ENCODE measurements at regions not wholly inside any gene's neighbourhood (a gene's known extent, or its start where the extent isn't known, plus 50 kb on each side); places are given as distances from the start of the nearest gene placed in this dataset.

GRCh38 chr20:61121661-61122060 is 130.4 kb upstream of the CDH4 start:
- Mint-ChIP-seq H3K36me3 (ENCODE audit: unreplicated experiment) (no peaks in the 10 kb centered on the region), H3K27ac (ENCODE audit: unreplicated experiment) (no peak overlapping the region), H3K4me3 (ENCODE audit: unreplicated experiment) (no peak overlapping the region), H3K27me3 (ENCODE audit: unreplicated experiment) (peaks cover 2% of the 10 kb centered on the region), H3K4me1 (ENCODE audit: low read depth, unreplicated experiment) (peaks cover 7% of the 10 kb centered on the region), H3K9me3 (ENCODE audit: unreplicated experiment) (no peaks in the 10 kb centered on the region)
- DNase-seq, result no peak
- no peak for TF ChIP-seq CTCF (IDR thresholded peaks at IDR 0.05; ENCODE audit: partially characterized antibody, unreplicated experiment)

- H3K27me3 Mint-ChIP-seq (ENCODE audit: unreplicated experiment), result peaks cover 2% of the 10 kb centered on the region
- H3K4me3 Mint-ChIP-seq (ENCODE audit: unreplicated experiment), result no peak overlapping the region
- H3K4me1 Mint-ChIP-seq (ENCODE audit: low read depth, unreplicated experiment), result peaks cover 7% of the 10 kb centered on the region
- TF ChIP-seq CTCF (IDR thresholded peaks at IDR 0.05; ENCODE audit: partially characterized antibody, unreplicated experiment), result no peak
- no peak overlapping the region for H3K27ac Mint-ChIP-seq (ENCODE audit: unreplicated experiment)
- no peak for DNase-seq
- no peaks in the 10 kb centered on the region for H3K36me3 Mint-ChIP-seq (ENCODE audit: unreplicated experiment)
- H3K9me3 Mint-ChIP-seq (ENCODE audit: unreplicated experiment), result no peaks in the 10 kb centered on the region
Measured at GRCh38 chr20:61123286-61123685, 128.8 kb upstream of the CDH4 start.

- no peak for TF ChIP-seq CTCF (IDR thresholded peaks at IDR 0.05; ENCODE audit: partially characterized antibody, unreplicated experiment)
- Mint-ChIP-seq H3K4me3 (ENCODE audit: unreplicated experiment) (no peak overlapping the region), H3K4me1 (ENCODE audit: low read depth, unreplicated experiment) (peaks cover 7% of the 10 kb centered on the region), H3K27ac (ENCODE audit: unreplicated experiment) (no peak overlapping the region), H3K9me3 (ENCODE audit: unreplicated experiment) (no peaks in the 10 kb centered on the region), H3K27me3 (ENCODE audit: unreplicated experiment) (peaks cover 2% of the 10 kb centered on the region), H3K36me3 (ENCODE audit: unreplicated experiment) (no peaks in the 10 kb centered on the region)
- no peak for DNase-seq
Measured at GRCh38 chr20:61123751-61124368, 128.2 kb upstream of the CDH4 start.

GRCh38 chr20:61125076-61125475 is 127.0 kb upstream of the CDH4 start:
- Mint-ChIP-seq H3K36me3 (ENCODE audit: unreplicated experiment) (no peaks in the 10 kb centered on the region), H3K27me3 (ENCODE audit: unreplicated experiment) (peaks cover 2% of the 10 kb centered on the region), H3K27ac (ENCODE audit: unreplicated experiment) (no peak overlapping the region), H3K4me3 (ENCODE audit: unreplicated experiment) (no peak overlapping the region), H3K4me1 (ENCODE audit: low read depth, unreplicated experiment) (peaks cover 7% of the 10 kb centered on the region), H3K9me3 (ENCODE audit: unreplicated experiment) (no peaks in the 10 kb centered on the region)
- TF ChIP-seq CTCF (IDR thresholded peaks at IDR 0.05; ENCODE audit: partially characterized antibody, unreplicated experiment), result no peak
- DNase-seq, result no peak

GRCh38 chr20:61125546-61126180 is 126.4 kb upstream of the CDH4 start:
- Mint-ChIP-seq H3K36me3 (ENCODE audit: unreplicated experiment) (no peaks in the 10 kb centered on the region), H3K27me3 (ENCODE audit: unreplicated experiment) (peaks cover 2% of the 10 kb centered on the region), H3K9me3 (ENCODE audit: unreplicated experiment) (no peaks in the 10 kb centered on the region), H3K4me1 (ENCODE audit: low read depth, unreplicated experiment) (peaks cover 4% of the 10 kb centered on the region), H3K27ac (ENCODE audit: unreplicated experiment) (no peak overlapping the region), H3K4me3 (ENCODE audit: unreplicated experiment) (no peak overlapping the region)
- TF ChIP-seq CTCF (IDR thresholded peaks at IDR 0.05; ENCODE audit: partially characterized antibody, unreplicated experiment), result no peak
- no peak for DNase-seq
